KOPT-K1 (cell line): ENCODE measurements at regions not wholly inside any gene's neighbourhood (a gene's known extent, or its start where the extent isn't known, plus 50 kb on each side); places are given as distances from the start of the nearest gene placed in this dataset.

ENCODE experiments used
- H3K27ac ChIP-seq: fragments of 200-600 bp; sonication (generic); 2 replicates; pipeline ENCODE4 v1.5.1; 2016; ENCODE audit warnings: antibody characterized with exemption, mild to moderate bottlenecking, low read depth, low read length; ENCODE audit not compliant: poor library complexity, severe bottlenecking
- H3K36me3 ChIP-seq: fragments of 200-600 bp; sonication (generic); 2 replicates; pipeline ENCODE4 v1.5.1; 2017; ENCODE audit warnings: antibody characterized with exemption, mild to moderate bottlenecking, low read length, moderate library complexity; ENCODE audit not compliant: insufficient read depth
- H3K9me3 ChIP-seq: fragments of 200-600 bp; sonication (generic); 2 replicates; pipeline ENCODE4 v1.5.1; 2017; ENCODE audit warnings: antibody characterized with exemption, low read length, mild to moderate bottlenecking; ENCODE audit not compliant: insufficient read depth, poor library complexity, severe bottlenecking

DNA sequence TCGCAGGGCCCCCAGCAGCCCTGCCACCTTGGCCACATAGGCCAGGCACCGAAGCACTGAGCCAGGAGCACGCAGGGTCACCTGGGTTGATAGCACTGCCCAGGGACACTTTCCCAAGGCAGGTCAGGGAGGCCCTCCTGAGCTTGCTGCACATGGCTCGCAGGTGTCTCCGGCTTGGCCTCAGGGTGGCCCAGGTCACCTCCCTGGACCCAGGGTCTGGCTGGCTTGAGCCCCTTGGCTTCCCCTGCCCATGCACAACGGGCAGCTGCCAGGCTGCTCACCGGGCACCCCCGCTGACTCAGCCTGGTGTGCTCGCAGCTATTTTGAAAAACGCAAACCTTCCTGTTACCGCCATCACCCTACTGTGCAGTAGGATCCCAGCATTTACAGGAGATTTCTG, 502.3 kb downstream of the EIPR1 start:
- Histone ChIP-seq H3K36me3 (no peaks in the 10 kb centered on the region), H3K9me3 (no peaks in the 10 kb centered on the region), H3K27ac (no peak overlapping the region)

DNA sequence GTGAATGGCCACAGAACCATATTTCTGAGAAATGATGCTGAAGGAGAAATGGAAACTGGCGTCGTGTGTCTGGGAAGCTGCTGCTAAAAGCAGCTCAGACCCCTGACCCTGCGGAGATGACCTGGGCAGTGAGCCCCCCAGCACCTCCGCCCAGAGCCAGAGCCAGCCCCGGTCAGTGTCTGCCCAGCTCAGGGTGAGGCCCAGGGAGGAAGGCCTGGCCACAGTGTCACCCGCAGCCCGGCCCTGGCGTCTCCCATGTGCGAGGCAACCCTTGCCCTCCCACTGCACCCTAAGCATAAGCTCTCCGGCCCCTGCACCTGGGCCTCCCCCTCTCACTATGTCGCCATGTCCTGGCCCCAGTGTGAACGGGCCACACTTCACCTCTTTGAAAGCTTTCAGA, 502.8 kb downstream of the EIPR1 start:
- Histone ChIP-seq H3K27ac (no peak overlapping the region), H3K9me3 (no peaks in the 10 kb centered on the region), H3K36me3 (no peaks in the 10 kb centered on the region)

DNA sequence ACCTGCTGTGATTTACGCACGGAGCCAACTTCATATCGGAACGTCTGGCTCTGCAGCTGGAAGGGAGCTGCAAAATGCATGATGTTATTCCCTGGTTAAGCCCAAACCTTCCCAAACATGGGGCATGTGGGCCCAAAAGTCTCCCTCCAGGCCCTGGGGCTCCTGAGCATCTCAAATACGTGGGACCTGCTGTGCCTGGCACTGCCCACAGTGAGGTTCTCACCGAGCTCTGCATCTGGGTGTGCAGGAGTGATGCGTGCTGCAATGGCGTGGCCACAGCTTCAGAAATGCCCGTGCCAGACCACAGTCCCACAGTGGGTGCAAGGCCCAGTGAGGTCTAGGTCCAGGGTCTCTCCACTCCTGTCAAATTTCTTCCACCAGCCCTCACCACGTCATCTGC, 503.3 kb downstream of the EIPR1 start:
- Histone ChIP-seq H3K36me3 (no peaks in the 10 kb centered on the region), H3K27ac (no peak overlapping the region), H3K9me3 (no peaks in the 10 kb centered on the region)

DNA sequence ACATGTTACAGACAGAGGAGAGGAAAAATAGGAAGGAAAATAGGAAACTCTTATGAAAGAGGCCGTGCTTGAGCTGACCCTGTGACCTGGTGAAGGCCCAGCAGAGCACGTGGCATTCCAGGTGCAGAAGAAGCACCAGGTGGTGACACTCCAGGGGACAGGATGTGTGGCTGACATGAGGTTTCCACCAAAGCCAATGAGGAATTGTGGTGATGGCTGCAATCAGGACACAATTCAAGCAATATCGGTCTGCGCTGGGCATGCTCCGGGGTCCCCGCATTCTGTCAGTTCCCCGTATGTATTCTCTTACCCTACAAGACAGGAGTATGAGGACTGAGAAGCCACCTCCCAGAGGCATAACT, 504.2 kb downstream of the EIPR1 start:
- no peaks in the 10 kb centered on the region for H3K36me3 ChIP-seq
- H3K9me3 ChIP-seq: no peaks in the 10 kb centered on the region
- no peak overlapping the region for H3K27ac ChIP-seq

DNA sequence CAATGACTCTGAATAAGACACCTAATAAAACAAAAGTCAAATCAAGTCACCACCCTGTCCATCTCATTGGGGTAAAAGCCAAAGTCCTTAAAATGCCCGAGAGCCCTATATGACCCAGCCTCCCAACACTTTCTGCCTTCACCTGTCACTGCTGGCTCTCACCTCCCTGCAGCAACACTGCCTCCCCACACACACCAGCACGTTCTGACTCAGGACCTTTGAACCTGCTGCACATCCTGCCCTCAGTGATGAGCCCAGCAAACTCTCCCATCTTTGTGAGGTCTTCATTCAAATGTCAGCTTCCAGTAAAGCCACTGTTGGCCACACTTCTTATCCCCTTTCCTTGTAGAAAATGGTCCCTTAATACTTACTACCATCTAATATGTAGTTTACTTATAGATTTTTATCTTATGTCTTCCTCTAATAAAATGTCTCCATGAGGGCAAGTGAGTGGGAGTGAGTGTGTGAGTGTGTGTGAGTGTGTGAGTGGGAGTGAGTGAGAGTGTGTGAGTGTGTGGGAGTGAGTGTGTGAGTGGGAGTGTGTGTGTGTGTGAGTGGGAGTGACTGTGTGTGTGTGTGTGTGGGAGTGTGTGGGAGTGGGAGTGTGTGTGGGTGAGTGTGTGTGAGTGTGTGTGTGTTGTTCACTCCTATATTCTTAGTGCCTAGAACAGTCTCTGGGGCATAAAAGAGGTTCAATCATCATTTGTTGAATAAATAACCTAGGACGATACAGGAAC, 504.7 kb downstream of the EIPR1 start:
- no peaks in the 10 kb centered on the region for H3K9me3 ChIP-seq
- H3K36me3 ChIP-seq: no peaks in the 10 kb centered on the region
- no peak overlapping the region for H3K27ac ChIP-seq

DNA sequence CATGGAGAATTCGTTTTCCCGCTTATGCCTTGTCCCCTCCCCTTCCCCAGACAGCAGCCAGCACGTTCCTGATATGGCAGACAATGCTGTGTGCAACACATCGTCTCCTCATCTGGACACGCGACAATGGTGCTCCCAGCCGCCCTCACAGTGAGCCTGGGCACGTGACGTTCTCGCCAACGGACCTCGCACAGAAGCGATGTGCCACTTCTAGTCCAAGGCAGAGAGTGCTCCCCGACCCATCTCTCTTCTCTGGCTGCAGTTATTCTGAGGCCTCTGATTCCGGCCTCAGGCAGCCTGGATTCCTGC, 505.4 kb downstream of the EIPR1 start:
- Histone ChIP-seq H3K27ac (no peak overlapping the region), H3K9me3 (no peaks in the 10 kb centered on the region)

DNA sequence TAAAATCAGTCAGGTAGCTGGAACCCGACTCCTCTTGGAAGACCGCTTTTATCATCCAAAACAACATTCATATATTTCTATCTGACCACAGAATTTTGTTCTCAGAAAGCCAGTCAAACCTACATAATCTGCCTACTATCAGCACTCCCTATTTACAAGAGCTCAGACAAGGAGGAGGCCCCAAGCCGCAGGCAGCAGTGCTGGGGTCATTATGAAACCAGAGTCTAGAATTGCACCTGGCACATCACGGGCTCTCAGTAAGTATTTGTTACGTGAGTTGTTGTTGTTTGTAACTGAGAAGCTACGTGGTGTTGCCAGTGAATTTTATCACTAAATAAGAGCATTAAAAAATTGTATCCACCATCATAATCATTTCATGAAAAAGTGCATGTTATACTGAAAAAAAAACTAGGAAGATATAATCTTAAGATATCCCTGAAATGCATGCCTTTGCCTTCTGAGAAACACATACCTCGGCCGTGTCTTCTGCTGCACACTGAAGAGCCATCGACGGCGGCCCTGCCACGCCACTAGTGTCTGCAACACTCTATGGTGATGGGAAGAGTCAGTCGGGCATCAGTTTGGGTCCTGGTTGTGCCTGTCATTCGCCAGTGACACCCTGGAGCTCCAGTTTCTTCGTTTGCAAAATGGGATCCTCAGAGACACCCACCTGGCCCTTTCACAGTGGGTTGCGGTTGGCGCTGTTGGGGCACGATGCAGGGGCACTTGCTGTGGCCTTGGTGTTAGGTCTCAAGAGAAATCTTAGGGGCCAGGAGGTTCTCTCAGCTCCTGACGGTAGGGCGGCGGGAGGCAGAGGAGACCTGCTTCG, 505.9 kb downstream of the EIPR1 start:
- Histone ChIP-seq H3K9me3 (no peaks in the 10 kb centered on the region), H3K27ac (no peak overlapping the region), H3K36me3 (no peaks in the 10 kb centered on the region)

More for the DNA sequence above, 505.4 kb downstream of the EIPR1 start:
- H3K36me3 ChIP-seq: no peaks in the 10 kb centered on the region

DNA sequence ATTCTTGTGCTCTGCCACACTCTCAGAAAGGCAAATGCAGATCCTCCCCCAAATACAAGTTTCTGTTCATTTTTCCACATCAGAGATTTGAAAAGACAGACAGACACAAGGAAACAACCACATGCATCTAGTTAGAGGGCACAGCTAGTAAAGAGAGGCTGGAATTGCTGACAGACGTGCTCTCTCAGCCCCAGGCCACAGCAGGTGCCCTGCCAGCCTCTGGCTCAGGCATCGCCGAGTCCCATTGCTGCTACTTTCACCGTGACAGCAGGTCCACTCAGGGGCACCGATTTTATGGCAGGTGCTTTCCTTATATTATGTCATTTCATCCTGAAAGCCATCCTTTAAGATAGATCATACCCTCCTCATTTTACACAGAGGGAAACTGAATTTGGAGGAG, 507.5 kb downstream of the EIPR1 start:
- no peak overlapping the region for H3K27ac ChIP-seq
- H3K9me3 ChIP-seq: no peaks in the 10 kb centered on the region
- H3K36me3 ChIP-seq: no peaks in the 10 kb centered on the region

DNA sequence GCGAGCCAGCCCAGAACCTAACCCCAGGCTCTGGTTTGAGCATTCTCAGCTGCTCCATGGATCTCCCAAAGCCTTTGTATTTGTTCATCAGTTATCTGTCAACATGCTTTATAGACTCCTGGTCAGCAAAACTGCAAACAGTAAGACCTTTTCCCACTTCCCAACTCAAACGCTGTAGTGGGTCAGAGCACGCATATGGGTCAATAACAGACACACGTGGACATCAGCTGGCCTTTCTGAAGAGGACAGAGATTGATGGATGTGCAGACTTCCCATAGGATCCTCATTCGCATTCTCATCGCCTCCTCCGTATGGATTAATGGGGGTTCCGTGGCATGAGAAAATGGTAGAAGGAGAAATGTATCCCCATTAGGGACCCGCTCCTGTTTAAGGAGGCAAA, 508.1 kb downstream of the EIPR1 start:
- Histone ChIP-seq H3K36me3 (no peaks in the 10 kb centered on the region), H3K27ac (no peak overlapping the region), H3K9me3 (no peaks in the 10 kb centered on the region)

DNA sequence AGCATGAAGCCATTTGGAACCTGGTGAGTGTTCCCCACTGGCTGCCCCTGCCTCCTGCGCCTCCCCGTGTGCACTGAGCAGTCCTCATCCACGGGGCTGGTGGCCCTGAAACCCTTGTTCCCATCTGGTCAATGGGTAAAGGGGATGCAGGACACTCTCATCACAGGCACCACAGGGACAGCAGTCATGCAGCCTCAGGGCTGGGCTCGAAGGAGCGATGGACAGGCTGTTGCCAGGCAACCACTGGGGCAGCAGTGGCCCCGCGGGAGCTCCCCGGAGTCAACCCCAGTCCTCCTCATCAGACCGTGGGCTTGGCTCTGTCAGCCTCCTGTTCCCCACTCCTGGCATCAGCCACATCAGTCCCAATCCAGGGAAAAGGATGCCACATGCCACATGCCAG, 509.5 kb downstream of the EIPR1 start:
- H3K9me3 ChIP-seq: no peaks in the 10 kb centered on the region
- no peak overlapping the region for H3K27ac ChIP-seq
- no peaks in the 10 kb centered on the region for H3K36me3 ChIP-seq

DNA sequence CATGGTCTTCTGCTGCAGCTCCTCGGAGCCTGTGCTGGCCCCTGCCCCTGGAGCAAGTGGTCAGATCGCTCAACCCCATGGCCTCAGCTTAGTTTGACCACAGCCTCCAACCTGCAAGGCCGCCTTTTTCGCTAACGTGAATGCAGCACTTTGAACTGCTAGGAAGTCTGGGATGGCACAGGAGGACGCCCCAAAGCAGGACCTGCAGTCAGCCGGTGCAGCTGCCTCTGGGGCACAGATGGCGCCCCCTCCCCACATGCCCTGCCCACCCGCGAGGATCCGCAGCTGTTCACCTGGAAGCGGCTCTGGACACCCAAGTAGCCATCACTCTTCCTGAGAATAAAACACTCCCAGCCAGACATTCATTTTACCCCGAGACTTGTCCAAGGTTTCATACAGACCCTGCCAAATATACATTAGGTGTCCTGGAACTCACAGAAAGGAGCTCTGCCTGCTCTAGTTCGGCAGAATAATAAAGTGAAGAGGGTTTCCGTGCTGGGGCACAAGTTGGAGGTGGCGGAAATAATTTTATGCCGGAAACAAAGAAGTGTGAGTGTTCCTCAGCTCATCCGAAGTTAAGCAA, 510.1 kb downstream of the EIPR1 start:
- H3K27ac ChIP-seq: no peak overlapping the region
- no peaks in the 10 kb centered on the region for H3K36me3 ChIP-seq
- no peaks in the 10 kb centered on the region for H3K9me3 ChIP-seq

DNA sequence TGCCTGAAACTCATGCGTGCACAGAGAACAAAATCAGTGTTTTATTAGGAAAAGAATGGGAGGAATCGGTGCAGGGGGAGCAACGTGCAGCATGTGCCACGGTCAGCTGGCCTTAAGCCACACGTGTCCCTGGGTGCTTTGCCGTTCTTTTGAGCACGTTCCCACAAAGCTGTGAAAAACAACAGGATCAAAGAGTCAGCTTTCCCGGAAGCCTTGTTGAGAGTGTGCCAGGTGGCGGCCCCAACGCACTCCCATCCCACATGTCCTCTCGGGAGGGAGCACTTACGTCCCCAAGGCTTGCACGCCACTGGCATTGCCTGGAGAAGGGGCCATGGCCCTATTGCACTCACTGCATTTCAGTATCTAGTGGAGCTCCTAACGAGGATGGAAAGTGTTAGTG, 511.2 kb downstream of the EIPR1 start:
- no peaks in the 10 kb centered on the region for H3K9me3 ChIP-seq
- H3K27ac ChIP-seq: no peak overlapping the region
- no peaks in the 10 kb centered on the region for H3K36me3 ChIP-seq

DNA sequence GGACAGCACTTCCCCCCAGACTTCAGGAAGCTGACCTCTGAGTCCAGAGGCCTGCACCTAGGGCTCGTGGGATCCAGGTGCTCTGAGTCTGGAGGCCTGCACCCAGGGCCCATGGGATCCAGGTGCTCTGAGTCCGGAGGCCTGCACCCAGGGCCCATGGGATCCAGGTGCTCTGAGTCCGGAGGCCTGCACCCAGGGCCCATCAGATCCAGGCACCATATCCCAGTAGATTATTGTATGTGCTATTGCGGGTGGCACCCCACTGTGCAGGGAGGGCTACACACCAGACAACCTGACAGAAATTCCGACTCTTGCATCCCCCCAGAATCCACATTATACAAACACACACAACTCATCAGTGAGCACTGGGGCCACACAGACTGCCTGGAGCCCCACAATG, 515.2 kb downstream of the EIPR1 start:
- Histone ChIP-seq H3K27ac (no peak overlapping the region), H3K9me3 (no peaks in the 10 kb centered on the region)

DNA sequence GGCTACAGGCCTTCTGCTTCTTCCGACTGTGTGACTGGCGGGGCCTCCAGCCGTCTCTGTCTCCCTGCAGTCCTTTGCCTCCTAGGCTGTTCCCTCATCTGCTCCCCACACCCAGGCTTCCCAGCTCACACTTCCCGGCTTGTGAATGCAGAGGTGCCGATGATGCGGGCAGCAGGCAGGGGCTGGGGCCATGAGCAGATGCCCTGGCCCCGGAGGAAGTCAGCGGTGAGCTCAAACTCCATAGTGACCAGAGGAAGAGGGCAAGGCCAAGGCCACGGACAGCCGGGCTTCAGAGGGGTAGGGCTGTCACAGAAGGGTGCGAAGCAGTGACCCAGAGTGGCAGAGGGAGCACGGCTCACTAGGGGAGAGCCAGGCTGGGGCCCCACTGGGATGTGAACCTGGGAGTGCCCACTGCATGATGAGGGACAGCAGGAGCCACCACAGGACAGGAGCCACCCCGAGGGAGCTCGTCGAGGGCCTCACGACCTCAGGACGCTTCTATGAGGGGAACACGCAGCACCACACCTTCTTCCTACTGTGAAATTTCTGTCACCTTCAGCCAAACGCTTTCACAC, 515.9 kb downstream of the EIPR1 start:
- Histone ChIP-seq H3K9me3 (no peaks in the 10 kb centered on the region), H3K36me3 (no peaks in the 10 kb centered on the region), H3K27ac (no peak overlapping the region)

More for the DNA sequence above, 515.2 kb downstream of the EIPR1 start:
- no peaks in the 10 kb centered on the region for H3K36me3 ChIP-seq

DNA sequence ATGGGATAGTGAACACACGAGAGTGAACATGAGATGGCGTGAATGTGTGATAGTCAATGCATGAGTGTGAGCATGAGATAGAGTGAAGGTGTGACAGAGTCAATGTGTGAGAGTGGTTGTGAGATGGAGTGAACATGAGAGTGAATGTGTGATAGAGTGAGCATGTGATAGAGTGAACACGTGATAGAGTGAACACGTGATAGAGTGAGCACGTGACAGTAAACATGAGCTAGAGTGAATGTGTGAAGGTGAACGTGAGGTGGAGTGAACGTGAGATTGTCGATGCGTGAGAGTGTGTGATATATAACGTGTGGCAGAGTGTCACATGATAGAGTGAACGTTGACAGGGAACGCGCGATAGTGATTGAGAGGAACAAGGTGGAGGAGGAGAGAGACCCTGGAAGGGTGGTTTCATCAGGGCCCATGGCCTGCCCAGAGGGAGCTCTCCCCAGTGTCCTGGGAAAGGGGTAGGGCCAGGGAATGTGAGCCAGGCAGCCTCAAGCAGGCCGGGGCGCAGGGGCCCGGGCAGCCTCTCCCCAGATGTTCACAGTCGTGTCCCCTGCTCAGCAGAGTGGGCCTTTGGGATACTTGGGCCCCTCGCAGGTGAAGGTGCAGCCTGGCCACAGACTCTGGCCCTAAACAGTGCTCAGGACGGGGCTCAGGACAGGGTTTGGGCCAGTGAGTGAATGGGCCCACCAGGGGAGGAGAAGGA, 516.9 kb downstream of the EIPR1 start:
- no peaks in the 10 kb centered on the region for H3K9me3 ChIP-seq
- H3K27ac ChIP-seq: no peak overlapping the region

More for the DNA sequence above, 516.9 kb downstream of the EIPR1 start:
- H3K36me3 ChIP-seq: no peaks in the 10 kb centered on the region
